ENCODE measurements at regions not wholly inside any gene's neighbourhood (a gene's known extent, or its start where the extent isn't known, plus 50 kb on each side); places are given as distances from the start of the nearest gene placed in this dataset.

- no peak overlapping the region for H3K4me2 ChIP-seq (ENCODE audit: low read depth, low read length, poor library complexity, severe bottlenecking)
- H2AFZ ChIP-seq (ENCODE audit: low read length), result no peak overlapping the region
- no peaks in the 10 kb centered on the region for H3K79me2 ChIP-seq (ENCODE audit: insufficient read depth, low read length)
- no peaks in the 10 kb centered on the region for H3K4me1 ChIP-seq (ENCODE audit: insufficient read depth, low read length, poor library complexity, severe bottlenecking)
- H3K9me2 ChIP-seq (replicated peaks; ENCODE audit: low read depth, low read length), result no peaks in the 10 kb centered on the region
- H3K4me3 ChIP-seq (ENCODE audit: low read length, poor library complexity, severe bottlenecking), result no peak overlapping the region
- H3F3A ChIP-seq (ENCODE audit: low read depth), result no peaks in the 10 kb centered on the region
- no peak overlapping the region for H3K9ac ChIP-seq (ENCODE audit: low read depth, low read length, poor library complexity, severe bottlenecking)
- TF ChIP-seq EZH2phosphoT487 (IDR thresholded peaks at IDR 0.05; ENCODE audit: borderline replicate concordance) (no peak), CTCF (conservative IDR thresholded peaks at IDR 0.05; ENCODE audit: low read length) (no peak)
- no peaks in the 10 kb centered on the region for H4K20me1 ChIP-seq (ENCODE audit: insufficient read depth, low read length, poor library complexity, severe bottlenecking)
- no peaks in the 10 kb centered on the region for H3K36me3 ChIP-seq (ENCODE audit: insufficient read depth, low read length)
- no peaks in the 10 kb centered on the region for H3K27me3 ChIP-seq (ENCODE audit: insufficient read depth, low read length, poor library complexity, severe bottlenecking)
- no peaks in the 10 kb centered on the region for H3K9me3 ChIP-seq (ENCODE audit: insufficient read depth, low read depth, low read length)
Measured at GRCh38 chr10:70962686-70963085, 74.3 kb upstream of the PCBD1 start.

GRCh38 chr10:70963271-70963670 lies 74.9 kb upstream of the PCBD1 start:
- H3K79me2 ChIP-seq (ENCODE audit: insufficient read depth, low read length), result no peaks in the 10 kb centered on the region
- H3K27me3 ChIP-seq (ENCODE audit: insufficient read depth, low read length, poor library complexity, severe bottlenecking), result no peaks in the 10 kb centered on the region
- no peak overlapping the region for H2AFZ ChIP-seq (ENCODE audit: low read length)
- no peak for TF ChIP-seq EZH2phosphoT487 (IDR thresholded peaks at IDR 0.05; ENCODE audit: borderline replicate concordance)
- no peak for TF ChIP-seq CTCF (conservative IDR thresholded peaks at IDR 0.05; ENCODE audit: low read length)
- H3K9me2 ChIP-seq (replicated peaks; ENCODE audit: low read depth, low read length), result no peaks in the 10 kb centered on the region
- no peaks in the 10 kb centered on the region for H3K4me1 ChIP-seq (ENCODE audit: insufficient read depth, low read length, poor library complexity, severe bottlenecking)
- no peaks in the 10 kb centered on the region for H3K36me3 ChIP-seq (ENCODE audit: insufficient read depth, low read length)
- H3F3A ChIP-seq (ENCODE audit: low read depth), result no peaks in the 10 kb centered on the region
- no peaks in the 10 kb centered on the region for H3K9me3 ChIP-seq (ENCODE audit: insufficient read depth, low read depth, low read length)
- H4K20me1 ChIP-seq (ENCODE audit: insufficient read depth, low read length, poor library complexity, severe bottlenecking), result no peaks in the 10 kb centered on the region
- H3K4me3 ChIP-seq (ENCODE audit: low read length, poor library complexity, severe bottlenecking), result no peak overlapping the region
- H3K4me2 ChIP-seq (ENCODE audit: low read depth, low read length, poor library complexity, severe bottlenecking), result no peak overlapping the region
- H3K9ac ChIP-seq (ENCODE audit: low read depth, low read length, poor library complexity, severe bottlenecking), result no peak overlapping the region

DNA sequence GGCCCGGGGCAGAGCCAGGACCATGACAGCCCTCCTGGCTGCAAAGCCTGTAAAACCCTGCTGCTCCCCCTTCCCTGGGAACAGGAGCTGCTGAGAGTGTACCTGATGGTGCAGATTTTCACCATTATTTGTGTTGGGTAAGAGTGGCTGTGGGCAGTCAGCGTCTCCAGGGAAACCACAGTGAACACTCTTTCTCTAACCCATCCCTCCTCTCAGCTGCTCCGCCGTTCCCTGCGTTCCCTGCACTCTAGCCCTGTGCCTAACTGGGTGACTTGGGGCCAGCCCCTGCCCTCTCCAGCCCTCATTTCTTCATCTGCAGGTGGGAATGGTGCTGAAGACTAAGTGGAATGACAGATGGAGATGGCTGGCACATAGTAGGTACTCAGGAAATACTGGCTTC lies 75.9 kb upstream of the PCBD1 start:
- Histone ChIP-seq H3K9ac (ENCODE audit: low read depth, low read length, poor library complexity, severe bottlenecking) (no peak overlapping the region), H3K4me3 (ENCODE audit: low read length, poor library complexity, severe bottlenecking) (no peak overlapping the region), H3K79me2 (ENCODE audit: insufficient read depth, low read length) (no peaks in the 10 kb centered on the region), H3F3A (ENCODE audit: low read depth) (no peaks in the 10 kb centered on the region), H4K20me1 (ENCODE audit: insufficient read depth, low read length, poor library complexity, severe bottlenecking) (no peaks in the 10 kb centered on the region), H3K27me3 (ENCODE audit: insufficient read depth, low read length, poor library complexity, severe bottlenecking) (no peaks in the 10 kb centered on the region), H3K36me3 (ENCODE audit: insufficient read depth, low read length) (no peaks in the 10 kb centered on the region), H2AFZ (ENCODE audit: low read length) (no peak overlapping the region), H3K9me2 (replicated peaks; ENCODE audit: low read depth, low read length) (no peaks in the 10 kb centered on the region), H3K4me2 (ENCODE audit: low read depth, low read length, poor library complexity, severe bottlenecking) (no peak overlapping the region), H3K4me1 (ENCODE audit: insufficient read depth, low read length, poor library complexity, severe bottlenecking) (no peaks in the 10 kb centered on the region), H3K9me3 (ENCODE audit: insufficient read depth, low read depth, low read length) (no peaks in the 10 kb centered on the region)
- TF ChIP-seq CTCF (conservative IDR thresholded peaks at IDR 0.05; ENCODE audit: low read length), result no peak
- TF ChIP-seq EZH2phosphoT487 (IDR thresholded peaks at IDR 0.05; ENCODE audit: borderline replicate concordance), result no peak

Measured in Loucy (cell line).